ENCODE measurements at regions not wholly inside any gene's neighbourhood (a gene's known extent, or its start where the extent isn't known, plus 50 kb on each side); places are given as distances from the start of the nearest gene placed in this dataset.
"Not testable (repeated sequence)": the region's sequence is repeated elsewhere in the genome, so short reads cannot be mapped to it uniquely, and the experiment has no call there.

GRCh38 chr10:3933733-3934132 lies 148.7 kb upstream of the KLF6 start:
- ChIA-PET POLR2A (no interaction called here), CTCF (no interaction called here)

DNA sequence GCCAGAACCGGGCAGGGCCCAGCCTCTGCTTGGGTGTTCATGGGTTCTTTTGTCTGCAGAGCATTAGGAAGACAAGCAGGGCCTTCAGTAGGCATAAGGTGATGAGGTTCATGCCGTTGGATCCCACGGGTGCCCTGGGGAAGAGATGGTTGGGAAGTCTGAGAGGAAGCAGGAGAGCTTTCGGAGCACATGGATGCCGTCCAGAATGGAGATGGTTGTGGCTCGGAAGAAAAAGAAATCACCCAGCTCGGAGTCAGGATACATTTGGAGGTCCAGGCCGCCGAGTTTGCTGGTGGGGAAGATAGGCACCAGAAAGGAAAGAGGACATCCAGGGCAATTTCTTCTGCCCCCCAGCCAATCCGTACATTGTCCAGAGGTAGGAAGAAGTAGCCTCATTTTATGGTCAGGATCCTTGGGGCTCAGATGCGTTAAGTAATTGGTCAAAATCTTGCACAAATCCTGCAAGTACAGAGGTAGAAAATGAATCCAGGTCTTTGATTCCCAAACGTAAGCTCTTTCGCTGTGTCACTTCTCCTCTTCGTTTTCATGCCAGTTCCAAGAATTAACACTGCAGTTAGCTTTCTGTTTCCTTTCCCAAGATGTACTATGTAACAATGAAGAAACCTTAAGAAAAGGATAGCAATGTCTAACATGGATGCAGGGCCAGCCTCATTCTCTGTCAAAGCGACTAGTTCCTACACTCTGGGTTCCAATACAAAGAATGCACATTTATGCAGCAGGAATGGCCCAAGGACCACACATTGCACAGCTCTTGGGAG lies 147.8 kb upstream of the KLF6 start:
- ChIA-PET POLR2A (no interaction called here), CTCF (no interaction called here)

GRCh38 chr10:3931901-3932300 lies 146.9 kb upstream of the KLF6 start:
- ChIA-PET CTCF (no interaction called here), POLR2A (no interaction called here)

DNA sequence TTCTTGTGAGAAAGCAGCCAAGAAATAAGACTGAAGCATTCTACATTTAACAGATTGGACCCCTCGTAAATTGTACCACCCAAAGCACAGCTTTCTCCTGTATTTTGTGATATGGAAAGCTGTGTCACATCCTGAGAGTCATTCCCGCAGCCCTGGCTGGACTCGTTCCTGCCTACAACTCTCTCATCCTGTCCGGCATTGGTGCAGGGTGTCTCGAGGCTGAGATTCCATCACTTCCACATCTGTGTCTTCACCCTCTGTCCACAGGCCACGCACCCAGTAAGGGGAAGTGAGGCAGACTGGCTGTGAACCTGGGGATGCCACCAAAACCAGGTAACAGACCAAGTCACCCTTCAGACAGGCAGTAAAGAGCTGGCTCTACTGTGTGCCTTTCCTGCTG lies 146.2 kb upstream of the KLF6 start:
- ChIA-PET POLR2A (no interaction called here), CTCF (no interaction called here)

DNA sequence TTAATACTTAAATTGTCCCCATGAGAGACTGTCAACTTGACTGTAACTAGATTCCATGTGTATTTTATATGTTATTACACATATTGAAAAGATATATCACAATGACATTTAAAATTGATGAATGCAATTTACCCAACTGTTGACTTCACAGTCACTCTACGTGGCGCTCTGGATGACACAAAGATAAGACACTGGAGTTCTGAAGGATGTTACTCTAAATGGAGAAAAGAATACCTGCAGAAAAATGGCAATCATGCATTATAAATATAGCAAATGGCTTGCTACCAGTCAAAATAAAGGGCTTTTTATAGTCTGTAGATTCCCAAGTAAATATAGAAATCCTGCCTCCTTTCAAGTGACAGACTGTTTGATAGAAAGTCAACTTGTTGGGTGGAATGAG lies 143.6 kb upstream of the KLF6 start:
- POLR2A ChIA-PET: no interaction called here
- CTCF ChIA-PET: no interaction called here

GRCh38 chr10:3928078-3928477 lies 143.1 kb upstream of the KLF6 start:
- POLR2A ChIA-PET: no interaction called here
- CTCF ChIA-PET: no interaction called here

- ChIA-PET POLR2A (interaction anchor here (0.8 to 1.0 kb wide), 2 partner anchors 117 to 142 kb away, joined by 3 to 4 read pairs; partner anchors contain the start of gene KLF6), CTCF (no interaction called here)
These were observed 141.9 kb upstream of the KLF6 start for GRCh38 chr10:3926675-3927525.

GRCh38 chr10:3926258-3926657 lies 141.2 kb upstream of the KLF6 start:
- CTCF ChIA-PET: no interaction called here

DNA sequence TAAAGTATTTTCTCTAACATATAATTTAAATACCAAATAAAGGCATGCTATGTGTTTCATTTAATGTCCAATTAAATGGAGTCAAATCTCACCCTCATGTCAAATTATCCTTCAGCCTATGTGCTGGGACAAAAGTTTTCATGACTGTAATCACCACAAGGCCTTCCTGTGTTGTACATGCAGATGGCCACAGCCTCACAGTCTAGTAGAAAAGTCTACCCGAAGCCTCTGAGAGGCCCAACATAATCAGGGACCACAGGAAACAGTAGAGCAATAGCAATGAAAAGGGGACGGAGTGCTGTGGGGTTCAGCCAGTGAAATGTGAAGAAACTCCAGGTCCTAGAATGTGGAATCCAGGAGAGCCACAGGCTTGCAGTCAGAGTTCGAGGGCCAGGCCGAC lies 140.2 kb upstream of the KLF6 start:
- CTCF ChIA-PET: no interaction called here

More at GRCh38 chr10:3926258-3926657, 141.2 kb upstream of the KLF6 start:
- POLR2A ChIA-PET: interaction anchor here (0.8 to 1.0 kb wide), 2 partner anchors 116 to 141 kb away, joined by 3 to 4 read pairs; partner anchors contain the start of gene KLF6

DNA sequence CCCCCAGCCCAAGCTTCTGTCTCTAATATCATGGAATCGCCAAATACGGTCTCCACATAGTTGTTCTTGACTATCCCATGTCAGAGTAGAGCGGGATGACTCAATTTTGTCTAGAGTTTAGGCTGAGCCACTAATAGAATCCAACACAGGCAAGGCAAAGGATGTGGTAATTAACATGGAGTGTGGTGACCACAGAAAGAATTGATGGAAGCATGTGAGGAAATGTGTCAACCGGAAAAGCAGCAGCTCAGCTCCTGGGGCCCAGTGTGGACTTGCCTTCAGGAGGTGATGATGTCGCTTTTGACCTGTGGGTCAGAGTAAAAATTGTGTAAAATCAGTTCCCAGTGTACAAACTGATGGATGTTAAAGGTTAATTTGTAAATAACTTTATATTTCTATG lies 139.3 kb upstream of the KLF6 start:
- ChIA-PET POLR2A (no interaction called here), CTCF (interaction anchor here (0.7 kb wide), 1 partner anchor 178 kb away, joined by 3 read pairs; no protein-coding TSS in a partner anchor)

More for the DNA sequence above, 140.2 kb upstream of the KLF6 start:
- POLR2A ChIA-PET: no interaction called here

- ChIA-PET CTCF (no interaction called here), POLR2A (no interaction called here)
These were observed 138.0 kb upstream of the KLF6 start for GRCh38 chr10:3923033-3923432.

GRCh38 chr10:3919709-3920308 lies 134.8 kb upstream of the KLF6 start:
- POLR2A ChIA-PET: no interaction called here
- CTCF ChIA-PET: interaction anchor here (1.0 kb wide), 1 partner anchor 681 kb away, joined by 3 read pairs; no protein-coding TSS in a partner anchor

DNA sequence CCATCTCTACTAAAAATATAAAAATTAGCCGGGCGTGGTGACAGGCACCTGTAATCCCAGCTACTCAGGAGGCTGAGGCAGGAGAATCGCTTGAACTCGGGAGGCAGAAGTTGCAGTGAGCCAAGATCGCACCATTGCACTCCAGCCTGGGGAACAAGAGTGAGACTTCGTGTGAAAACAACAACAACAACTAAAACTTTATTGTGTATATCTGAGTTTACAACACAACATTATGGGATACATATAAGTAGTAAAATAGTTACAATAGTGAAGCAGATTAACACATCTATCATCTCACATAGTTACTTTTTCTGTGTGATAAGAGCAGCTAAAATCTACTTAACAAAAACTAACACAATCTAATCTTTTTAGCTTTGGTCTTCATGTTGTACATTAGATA lies 132.4 kb upstream of the KLF6 start:
- CTCF ChIA-PET, POLR2A ChIA-PET: not testable (repeated sequence)

DNA sequence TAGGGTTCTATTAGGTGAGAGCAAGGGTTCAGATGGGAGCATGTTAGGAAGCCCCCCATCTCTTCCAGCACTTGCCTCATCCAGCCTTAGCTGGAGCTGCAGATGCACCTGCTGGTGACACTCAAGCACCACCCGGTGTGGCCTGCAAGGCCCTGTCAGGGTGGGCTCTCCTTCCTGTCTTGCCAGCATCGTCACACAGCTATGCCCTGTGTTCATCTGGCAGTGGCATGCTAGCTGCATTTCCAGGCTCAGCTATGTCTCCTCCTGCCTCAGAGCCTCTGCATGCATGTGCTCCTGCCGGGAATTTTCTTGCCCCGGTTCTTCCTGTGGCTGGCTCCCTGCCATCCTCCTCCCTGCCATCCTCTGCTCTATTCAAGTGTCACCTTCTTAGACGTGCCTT lies 129.7 kb upstream of the KLF6 start:
- ChIA-PET POLR2A (no interaction called here), CTCF (no interaction called here)

GRCh38 chr10:3911713-3912442 lies 126.9 kb upstream of the KLF6 start:
- ChIA-PET CTCF (no interaction called here), POLR2A (interaction anchor here (0.6 kb wide), 1 partner anchor 10 kb away, joined by 3 read pairs; no protein-coding TSS in a partner anchor)

- ChIA-PET POLR2A (no interaction called here), CTCF (no interaction called here)
These were observed 126.2 kb upstream of the KLF6 start for GRCh38 chr10:3911241-3911640.

- CTCF ChIA-PET: no interaction called here
- POLR2A ChIA-PET: no interaction called here
These were observed 124.3 kb upstream of the KLF6 start for GRCh38 chr10:3909339-3909738.

- CTCF ChIA-PET: interaction anchor here (1.1 kb wide), 1 partner anchor 126 kb away, joined by 3 read pairs; no protein-coding TSS in a partner anchor
- POLR2A ChIA-PET: no interaction called here
These were observed 123.2 kb upstream of the KLF6 start for GRCh38 chr10:3908183-3908582.

DNA sequence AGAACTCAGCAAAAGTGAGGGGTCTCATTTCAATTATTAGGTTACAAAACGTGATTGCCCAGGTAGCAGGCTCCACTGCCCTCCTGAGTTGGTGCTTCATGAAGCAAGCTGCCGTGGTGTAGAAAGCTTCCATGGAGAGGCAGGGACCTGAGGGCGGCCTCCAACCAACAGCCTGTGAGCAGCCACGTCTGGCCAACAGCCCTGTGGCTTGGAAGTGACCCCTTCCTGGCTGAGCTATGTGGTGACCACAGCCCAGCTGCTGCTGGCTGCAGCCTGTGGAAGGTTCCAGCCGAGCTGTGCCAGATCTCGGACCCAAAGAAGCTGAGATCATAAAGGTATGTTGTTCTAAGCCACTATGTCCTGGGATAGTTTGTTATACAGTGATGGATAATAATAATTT lies 122.5 kb upstream of the KLF6 start:
- POLR2A ChIA-PET: no interaction called here
- CTCF ChIA-PET: interaction anchor here (1.1 kb wide), 1 partner anchor 126 kb away, joined by 3 read pairs; no protein-coding TSS in a partner anchor

Measured in activated CD8-positive, alpha-beta memory T cell treated with anti-CD3 and anti-CD28 coated beads for 36 hours (primary cell).